Neural cell (in vitro differentiated cells): ENCODE measurements at regions not wholly inside any gene's neighbourhood (a gene's known extent, or its start where the extent isn't known, plus 50 kb on each side); places are given as distances from the start of the nearest gene placed in this dataset.

Experiments
- CTCF ChIP-seq: fragments of 450-650 bp; IDR thresholded peaks from 2 replicates; pipeline ENCODE4 v1.5.1; 2014; ENCODE audit warnings: antibody characterized with exemption, mild to moderate bottlenecking, moderate library complexity; ENCODE audit not compliant: poor library complexity, severe bottlenecking
- EZH2 ChIP-seq: fragments of 200-600, 300-800 bp; shearing (Covaris generic), sonication (generic); IDR thresholded peaks from 2 replicates; pipeline ENCODE4 v1.6.1; 2014; ENCODE audit warnings: antibody characterized with exemption, low read length, borderline replicate concordance, mild to moderate bottlenecking; ENCODE audit not compliant: insufficient read depth, poor library complexity, severe bottlenecking
- POLR2AphosphoS5 ChIP-seq: IDR thresholded peaks from 2 replicates; pipeline ENCODE4 v1.6.1; 2012
- RAD21 ChIP-seq: fragments of 450-650 bp; conservative IDR thresholded peaks from 2 replicates; pipeline ENCODE4 v1.6.1; 2014; ENCODE audit warnings: antibody characterized with exemption, mild to moderate bottlenecking, moderate library complexity
- SMC3 ChIP-seq: fragments of 450-650 bp; conservative IDR thresholded peaks from 2 replicates; pipeline ENCODE4 v1.6.1; 2014; ENCODE audit warnings: antibody characterized with exemption, mild to moderate bottlenecking, moderate library complexity; ENCODE audit not compliant: poor library complexity
- TAF1 ChIP-seq: IDR thresholded peaks from 2 replicates; pipeline ENCODE4 v1.6.1; 2012; ENCODE audit warnings: low read depth

DNA sequence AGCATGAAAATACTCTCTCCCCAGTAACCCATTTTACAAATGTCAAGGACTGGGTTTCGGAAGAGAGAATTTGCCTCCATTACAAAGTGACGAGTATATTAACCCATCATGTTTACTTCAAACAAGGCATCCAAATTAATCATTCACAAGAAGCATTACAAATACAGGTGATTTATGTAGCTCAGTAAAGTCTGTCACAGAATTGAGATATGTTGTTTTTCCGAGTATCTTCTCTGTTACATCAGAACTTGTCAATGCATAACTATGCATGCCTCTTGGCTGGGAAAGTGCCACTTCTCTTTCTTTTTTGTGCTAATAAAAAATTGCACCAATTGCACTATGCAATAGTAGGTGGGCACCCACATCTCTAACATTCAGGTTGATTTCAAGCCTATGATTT, 158.2 kb downstream of the AREG start:
- TF ChIP-seq CTCF (no peak), POLR2AphosphoS5 (no peak), TAF1 (no peak), SMC3 (no peak), EZH2 (no peak), RAD21 (no peak)
